ENCODE measurements at regions not wholly inside any gene's neighbourhood (a gene's known extent, or its start where the extent isn't known, plus 50 kb on each side); places are given as distances from the start of the nearest gene placed in this dataset.

- ChIA-PET CTCF (no interaction called here), POLR2A (no interaction called here)
These were observed 63.6 kb downstream of the NUDT12 start for GRCh38 chr5:103498800-103499551.

DNA sequence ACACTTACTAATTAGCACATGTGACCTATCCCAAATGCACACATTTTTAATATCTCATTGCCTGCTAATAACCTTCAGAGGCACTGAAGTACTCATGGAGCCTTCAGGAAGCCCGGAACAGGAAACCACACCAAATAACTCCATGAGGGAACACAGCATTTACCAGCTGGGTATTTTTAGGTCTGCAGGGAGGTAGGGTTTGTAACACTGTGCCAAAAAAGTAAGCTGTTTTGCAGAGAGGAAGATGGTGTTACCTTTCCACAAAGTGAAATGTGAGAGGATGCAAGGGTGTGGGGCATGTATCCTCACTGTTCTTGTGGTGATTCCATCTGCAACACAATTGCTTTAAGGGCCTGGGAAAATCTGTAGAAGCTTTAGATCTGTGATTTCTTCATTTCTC lies 64.4 kb downstream of the NUDT12 start:
- CTCF ChIA-PET: no interaction called here
- DNase-seq (ENCODE audit: extremely low spot score): no peak
- no peak for TF ChIP-seq BHLHE40 (IDR thresholded peaks at IDR 0.05; ENCODE audit: borderline replicate concordance)
- TF ChIP-seq L3MBTL2 (conservative IDR thresholded peaks at IDR 0.05): no peak
- no peak for TF ChIP-seq ARNT (IDR thresholded peaks at IDR 0.05)
- no peak for TF ChIP-seq FOXM1 (IDR thresholded peaks at IDR 0.05; ENCODE audit: borderline replicate concordance)
- no peak for TF ChIP-seq FOXA1 (IDR thresholded peaks at IDR 0.05)
- POLR2A ChIA-PET: no interaction called here

More at GRCh38 chr5:103498800-103499551, 63.6 kb downstream of the NUDT12 start:
- TF ChIP-seq HDGF (IDR thresholded peaks at IDR 0.05; ENCODE audit: borderline replicate concordance): no peak
- TF ChIP-seq ELF4 (IDR thresholded peaks at IDR 0.05): no peak
- TF ChIP-seq FOXA1 (IDR thresholded peaks at IDR 0.05): no peak
- no peak for TF ChIP-seq FOXK2 (IDR thresholded peaks at IDR 0.05)
- no peak for TF ChIP-seq ZNF384 (IDR thresholded peaks at IDR 0.05)
- TF ChIP-seq L3MBTL2 (conservative IDR thresholded peaks at IDR 0.05): no peak
- no peak for TF ChIP-seq FOXM1 (IDR thresholded peaks at IDR 0.05; ENCODE audit: borderline replicate concordance)
- no peak for TF ChIP-seq TARDBP (IDR thresholded peaks at IDR 0.05)
- no peak for TF ChIP-seq BHLHE40 (IDR thresholded peaks at IDR 0.05; ENCODE audit: borderline replicate concordance)
- no peak for TF ChIP-seq SUZ12 (IDR thresholded peaks at IDR 0.05)
- TF ChIP-seq LEF1 (IDR thresholded peaks at IDR 0.05; ENCODE audit: borderline replicate concordance): no peak
- no peak for TF ChIP-seq SP1 (IDR thresholded peaks at IDR 0.05)
- no peak for TF ChIP-seq PKNOX1 (IDR thresholded peaks at IDR 0.05)
- TF ChIP-seq ARNT (IDR thresholded peaks at IDR 0.05): no peak
- no peak for DNase-seq (ENCODE audit: extremely low spot score)

GRCh38 chr5:103497781-103498180 lies 64.8 kb downstream of the NUDT12 start:
- CTCF ChIA-PET: no interaction called here
- POLR2A ChIA-PET: no interaction called here
- DNase-seq (ENCODE audit: extremely low spot score): no peak
- TF ChIP-seq L3MBTL2 (conservative IDR thresholded peaks at IDR 0.05) (no peak), ARNT (IDR thresholded peaks at IDR 0.05) (no peak), FOXA1 (IDR thresholded peaks at IDR 0.05) (no peak), BHLHE40 (IDR thresholded peaks at IDR 0.05; ENCODE audit: borderline replicate concordance) (no peak), FOXM1 (IDR thresholded peaks at IDR 0.05; ENCODE audit: borderline replicate concordance) (no peak), FOXK2 (IDR thresholded peaks at IDR 0.05) (no peak), SUZ12 (IDR thresholded peaks at IDR 0.05) (no peak), HDGF (IDR thresholded peaks at IDR 0.05; ENCODE audit: borderline replicate concordance) (no peak), TARDBP (IDR thresholded peaks at IDR 0.05) (no peak), CTBP1 (IDR thresholded peaks at IDR 0.05; ENCODE audit: borderline replicate concordance) (no peak), ZNF384 (IDR thresholded peaks at IDR 0.05) (no peak), PKNOX1 (IDR thresholded peaks at IDR 0.05) (no peak), ELF4 (IDR thresholded peaks at IDR 0.05) (no peak)

- POLR2A ChIA-PET: no interaction called here
- no peak for DNase-seq (ENCODE audit: extremely low spot score)
- no peak for TF ChIP-seq HDGF (IDR thresholded peaks at IDR 0.05; ENCODE audit: borderline replicate concordance)
- TF ChIP-seq L3MBTL2 (conservative IDR thresholded peaks at IDR 0.05): no peak
- TF ChIP-seq ZNF384 (IDR thresholded peaks at IDR 0.05): no peak
- TF ChIP-seq FOXM1 (IDR thresholded peaks at IDR 0.05; ENCODE audit: borderline replicate concordance): no peak
- no peak for TF ChIP-seq ARNT (IDR thresholded peaks at IDR 0.05)
- no peak for TF ChIP-seq BHLHE40 (IDR thresholded peaks at IDR 0.05; ENCODE audit: borderline replicate concordance)
- TF ChIP-seq LEF1 (IDR thresholded peaks at IDR 0.05; ENCODE audit: borderline replicate concordance): no peak
- TF ChIP-seq PKNOX1 (IDR thresholded peaks at IDR 0.05): no peak
- TF ChIP-seq SP1 (IDR thresholded peaks at IDR 0.05): no peak
- CTCF ChIA-PET: no interaction called here
These were observed 72.4 kb downstream of the NUDT12 start for GRCh38 chr5:103490030-103490739.

- ChIA-PET CTCF (no interaction called here), POLR2A (no interaction called here)
- no peak for DNase-seq (ENCODE audit: extremely low spot score)
- TF ChIP-seq L3MBTL2 (conservative IDR thresholded peaks at IDR 0.05) (no peak), FOXM1 (IDR thresholded peaks at IDR 0.05; ENCODE audit: borderline replicate concordance) (no peak), NFRKB (IDR thresholded peaks at IDR 0.05) (no peak), PKNOX1 (IDR thresholded peaks at IDR 0.05) (no peak), ARNT (IDR thresholded peaks at IDR 0.05) (no peak), ELF4 (IDR thresholded peaks at IDR 0.05) (no peak), HDGF (IDR thresholded peaks at IDR 0.05; ENCODE audit: borderline replicate concordance) (no peak), BHLHE40 (IDR thresholded peaks at IDR 0.05; ENCODE audit: borderline replicate concordance) (no peak)
These were observed 73.3 kb downstream of the NUDT12 start for GRCh38 chr5:103489307-103489706.
